K562 (cell line): ENCODE measurements at regions not wholly inside any gene's neighbourhood (a gene's known extent, or its start where the extent isn't known, plus 50 kb on each side); places are given as distances from the start of the nearest gene placed in this dataset.

Source experiments
- ATF4 ChIP-seq: fragments of 450-650 bp; formaldehyde crosslinking; IDR thresholded peaks from 2 replicates; pipeline ENCODE4 v1.4.0; 2022; ENCODE audit warnings: mild to moderate bottlenecking, moderate library complexity
- FIP1L1 ChIP-seq: fragments of 200-400 bp; formaldehyde crosslinking; IDR thresholded peaks from 2 replicates; pipeline ENCODE4 v1.6.1; 2018; ENCODE audit warnings: mild to moderate bottlenecking, low read depth, low read length; ENCODE audit not compliant: poor library complexity, severe bottlenecking
- FOXJ3 ChIP-seq: sonication (generic); formaldehyde crosslinking; IDR thresholded peaks from 2 replicates; pipeline ENCODE4 v1.4.0; 2020; ENCODE audit warnings: mild to moderate bottlenecking, missing genetic modification reagents
- HCFC1 ChIP-seq: IDR thresholded peaks from 2 replicates; pipeline ENCODE4 v1.6.1; 2012; ENCODE audit warnings: low read depth, low read length, improper control_type of control experiment
- PHF8 ChIP-seq: fragments of 200-600 bp; sonication (generic); IDR thresholded peaks from 2 replicates; pipeline ENCODE4 v1.6.1; 2012; ENCODE audit warnings: mixed run types, mild to moderate bottlenecking, inconsistent platforms, low read length, moderate library complexity, borderline replicate concordance
- POLR2A ChIP-seq: fragments of 450-650 bp; conservative IDR thresholded peaks from 2 replicates; pipeline ENCODE4 v1.6.1; 2016
- SMAD1 ChIP-seq: fragments of 150-350 bp; IDR thresholded peaks from 2 replicates; pipeline ENCODE4 v1.6.1; 2014; ENCODE audit warnings: low read length, low read depth; ENCODE audit not compliant: partially characterized antibody

DNA sequence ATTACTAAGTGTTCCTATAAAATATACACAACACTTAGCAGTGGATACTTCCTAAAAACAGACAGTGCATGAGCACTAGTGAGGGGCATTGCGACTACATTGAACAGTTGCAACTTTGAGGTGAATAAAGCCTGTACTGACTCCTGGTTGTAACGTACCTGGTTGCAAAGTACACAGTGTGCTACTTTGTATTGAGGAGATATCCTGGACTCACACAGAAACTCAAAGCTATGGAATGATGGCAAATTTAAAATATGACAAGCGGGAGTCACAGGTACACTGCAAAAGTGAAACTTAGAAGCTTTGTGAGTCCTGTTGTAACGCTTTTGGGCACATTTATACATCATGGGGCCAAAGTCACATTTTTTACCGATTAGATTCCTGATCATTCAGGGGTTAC is 55.6 kb upstream of the HLA-A start:
- no peak for TF ChIP-seq ATF4 (CRISPR knock-in tag)
- no peak for TF ChIP-seq FIP1L1
- TF ChIP-seq FOXJ3 (CRISPR knock-in tag), result no peak
- TF ChIP-seq SMAD1, result no peak
- no peak for TF ChIP-seq POLR2A
- TF ChIP-seq HCFC1, result no peak
- no peak for TF ChIP-seq PHF8
